ENCODE measurements at regions not wholly inside any gene's neighbourhood (a gene's known extent, or its start where the extent isn't known, plus 50 kb on each side); places are given as distances from the start of the nearest gene placed in this dataset.

GRCh38 chr3:67087788-67088187 lies 89.7 kb downstream of the KBTBD8 start:
- ATAC-seq (no peak), FAIRE-seq (no peak), DNase-seq (ENCODE audit: extremely low read depth in 1 of 4, low spot score in 3 of 4) (no peak)
- H3K4me3 ChIP-seq: no peak overlapping the region
- H3K4me2 ChIP-seq (ENCODE audit: insufficient read depth, low read length): no peak overlapping the region
- H3K27me3 ChIP-seq (ENCODE audit: control insufficient read depth in 2 of 2, insufficient read depth in 2 of 2, low read length in 2 of 2): no peaks in the 10 kb centered on the region
- no peaks in the 10 kb centered on the region for H3K4me1 ChIP-seq (replicated peaks in 1 of 2; ENCODE audit: control insufficient read depth in 2 of 2, insufficient read depth in 2 of 2, low read length in 2 of 2)
- ChIA-PET CTCF (ENCODE audit: low intra/inter-chr PET ratio) (no interaction called here), POLR2A (no interaction called here)
- no peaks in the 10 kb centered on the region for H3K36me3 ChIP-seq (ENCODE audit: control insufficient read depth, insufficient read depth, low read length)
- no peaks in the 10 kb centered on the region for H4K20me1 ChIP-seq (replicated peaks; ENCODE audit: control insufficient read depth, insufficient read depth, low read length)
- BruUV-seq (replicated peaks): no TSS peak
- no peak overlapping the region for H3K9ac ChIP-seq (ENCODE audit: insufficient read depth in 1 of 2, low read depth in 2 of 2, low read length in 2 of 2)
- intact Hi-C loops (cut with micrococcal nuclease) (no loop called here), in situ Hi-C loops (cut with MboI) (no loop called here)
- WGBS (ENCODE audit: insufficient coverage, low coverage, missing lambda C conversion rate): 0% methylated on average over 1 of the region's 1 CpG
- no peaks in the 10 kb centered on the region for H3K9me3 ChIP-seq (replicated peaks; ENCODE audit: control insufficient read depth, insufficient read depth, low read depth, low read length)
- no peak overlapping the region for H2AFZ ChIP-seq (ENCODE audit: low read depth, low read length)
- H3K27ac ChIP-seq (ENCODE audit: extremely low read depth, low read depth, low read length): no peak overlapping the region
- no peaks in the 10 kb centered on the region for H3K79me2 ChIP-seq (ENCODE audit: control insufficient read depth, insufficient read depth, low read length)
- H3K9me1 ChIP-seq (ENCODE audit: control insufficient read depth, insufficient read depth, low read length): no peaks in the 10 kb centered on the region
- TF ChIP-seq, protein P1, sequence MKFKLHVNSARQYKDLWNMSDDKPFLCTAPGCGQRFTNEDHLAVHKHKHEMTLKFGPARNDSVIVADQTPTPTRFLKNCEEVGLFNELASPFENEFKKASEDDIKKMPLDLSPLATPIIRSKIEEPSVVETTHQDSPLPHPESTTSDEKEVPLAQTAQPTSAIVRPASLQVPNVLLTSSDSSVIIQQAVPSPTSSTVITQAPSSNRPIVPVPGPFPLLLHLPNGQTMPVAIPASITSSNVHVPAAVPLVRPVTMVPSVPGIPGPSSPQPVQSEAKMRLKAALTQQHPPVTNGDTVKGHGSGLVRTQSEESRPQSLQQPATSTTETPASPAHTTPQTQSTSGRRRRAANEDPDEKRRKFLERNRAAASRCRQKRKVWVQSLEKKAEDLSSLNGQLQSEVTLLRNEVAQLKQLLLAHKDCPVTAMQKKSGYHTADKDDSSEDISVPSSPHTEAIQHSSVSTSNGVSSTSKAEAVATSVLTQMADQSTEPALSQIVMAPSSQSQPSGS (CRISPR knock-in tag; IDR thresholded peaks at IDR 0.05): no peak
- TF ChIP-seq MAFG (tag; conservative IDR thresholded peaks at IDR 0.05) (peak; percentile 63), FIP1L1 (IDR thresholded peaks at IDR 0.05; ENCODE audit: low read depth, low read length, poor library complexity, severe bottlenecking) (no peak), POLR3A (IDR thresholded peaks at IDR 0.05; ENCODE audit: borderline replicate concordance, extremely low read depth, insufficient read depth, insufficient read length) (no peak), GTF2E2 (tag; IDR thresholded peaks at IDR 0.05) (no peak), HDAC8 (tag; IDR thresholded peaks at IDR 0.05) (no peak), NBN (IDR thresholded peaks at IDR 0.05; ENCODE audit: low read depth) (no peak), ZNF324 (CRISPR knock-in tag; IDR thresholded peaks at IDR 0.05) (0 out of 2 replicates have a peak, but pooled peaks have one; percentile 36), ZFPM2 (CRISPR knock-in tag; IDR thresholded peaks at IDR 0.05) (no peak), CREB5 (CRISPR knock-in tag; IDR thresholded peaks at IDR 0.05) (no peak), CEBPB (tag; IDR thresholded peaks at IDR 0.05) (no peak), NR2C2 (CRISPR knock-in tag; IDR thresholded peaks at IDR 0.05) (no peak), NR2C2 (tag; IDR thresholded peaks at IDR 0.05) (no peak), SMAD3 (CRISPR knock-in tag; conservative IDR thresholded peaks at IDR 0.05) (no peak)
- TF ChIP-seq, protein P2, sequence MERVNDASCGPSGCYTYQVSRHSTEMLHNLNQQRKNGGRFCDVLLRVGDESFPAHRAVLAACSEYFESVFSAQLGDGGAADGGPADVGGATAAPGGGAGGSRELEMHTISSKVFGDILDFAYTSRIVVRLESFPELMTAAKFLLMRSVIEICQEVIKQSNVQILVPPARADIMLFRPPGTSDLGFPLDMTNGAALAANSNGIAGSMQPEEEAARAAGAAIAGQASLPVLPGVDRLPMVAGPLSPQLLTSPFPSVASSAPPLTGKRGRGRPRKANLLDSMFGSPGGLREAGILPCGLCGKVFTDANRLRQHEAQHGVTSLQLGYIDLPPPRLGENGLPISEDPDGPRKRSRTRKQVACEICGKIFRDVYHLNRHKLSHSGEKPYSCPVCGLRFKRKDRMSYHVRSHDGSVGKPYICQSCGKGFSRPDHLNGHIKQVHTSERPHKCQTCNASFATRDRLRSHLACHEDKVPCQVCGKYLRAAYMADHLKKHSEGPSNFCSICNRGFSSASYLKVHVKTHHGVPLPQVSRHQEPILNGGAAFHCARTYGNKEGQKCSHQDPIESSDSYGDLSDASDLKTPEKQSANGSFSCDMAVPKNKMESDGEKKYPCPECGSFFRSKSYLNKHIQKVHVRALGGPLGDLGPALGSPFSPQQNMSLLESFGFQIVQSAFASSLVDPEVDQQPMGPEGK (CRISPR knock-in tag; IDR thresholded peaks at IDR 0.05; ENCODE audit: borderline replicate concordance): no peak
- TF ChIP-seq, protein P3, sequence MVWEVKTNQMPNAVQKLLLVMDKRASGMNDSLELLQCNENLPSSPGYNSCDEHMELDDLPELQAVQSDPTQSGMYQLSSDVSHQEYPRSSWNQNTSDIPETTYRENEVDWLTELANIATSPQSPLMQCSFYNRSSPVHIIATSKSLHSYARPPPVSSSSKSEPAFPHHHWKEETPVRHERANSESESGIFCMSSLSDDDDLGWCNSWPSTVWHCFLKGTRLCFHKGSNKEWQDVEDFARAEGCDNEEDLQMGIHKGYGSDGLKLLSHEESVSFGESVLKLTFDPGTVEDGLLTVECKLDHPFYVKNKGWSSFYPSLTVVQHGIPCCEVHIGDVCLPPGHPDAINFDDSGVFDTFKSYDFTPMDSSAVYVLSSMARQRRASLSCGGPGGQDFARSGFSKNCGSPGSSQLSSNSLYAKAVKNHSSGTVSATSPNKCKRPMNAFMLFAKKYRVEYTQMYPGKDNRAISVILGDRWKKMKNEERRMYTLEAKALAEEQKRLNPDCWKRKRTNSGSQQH (CRISPR knock-in tag; IDR thresholded peaks at IDR 0.05): no peak
- TF ChIP-seq, protein P4, sequence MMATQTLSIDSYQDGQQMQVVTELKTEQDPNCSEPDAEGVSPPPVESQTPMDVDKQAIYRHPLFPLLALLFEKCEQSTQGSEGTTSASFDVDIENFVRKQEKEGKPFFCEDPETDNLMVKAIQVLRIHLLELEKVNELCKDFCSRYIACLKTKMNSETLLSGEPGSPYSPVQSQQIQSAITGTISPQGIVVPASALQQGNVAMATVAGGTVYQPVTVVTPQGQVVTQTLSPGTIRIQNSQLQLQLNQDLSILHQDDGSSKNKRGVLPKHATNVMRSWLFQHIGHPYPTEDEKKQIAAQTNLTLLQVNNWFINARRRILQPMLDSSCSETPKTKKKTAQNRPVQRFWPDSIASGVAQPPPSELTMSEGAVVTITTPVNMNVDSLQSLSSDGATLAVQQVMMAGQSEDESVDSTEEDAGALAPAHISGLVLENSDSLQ (IDR thresholded peaks at IDR 0.05): no peak
